BLaER1 treated with 17β-estradiol and CSF1 and Interleukin-3, amounts not matched to agents 10 nM and 100 nM (cell line): ENCODE measurements at regions not wholly inside any gene's neighbourhood (a gene's known extent, or its start where the extent isn't known, plus 50 kb on each side); places are given as distances from the start of the nearest gene placed in this dataset.

Experiments
- H3K27ac ChIP-seq, 11 experiments: shearing (Covaris generic); formaldehyde crosslinking; 2 replicates each; pipeline ENCODE4 v1.8.1; 2022
- H3K27me3 ChIP-seq, 11 experiments: shearing (Covaris generic); formaldehyde crosslinking; 2 replicates each; pipeline ENCODE4 v1.8.1; 2022
- H3K36me3 ChIP-seq, 11 experiments: shearing (Covaris generic); formaldehyde crosslinking; 2 replicates each; pipeline ENCODE4 v1.8.1; 2022
- H3K4me1 ChIP-seq, 10 experiments: shearing (Covaris generic); formaldehyde crosslinking; 2 replicates each; pipeline ENCODE4 v1.8.1; 2022
- H3K4me2 ChIP-seq, 11 experiments: shearing (Covaris generic); formaldehyde crosslinking; 2 replicates each; pipeline ENCODE4 v1.8.1; 2022
- H3K4me3 ChIP-seq, 10 experiments: shearing (Covaris generic); formaldehyde crosslinking; 2 replicates each; pipeline ENCODE4 v1.8.1; 2022
- H3K9ac ChIP-seq, 11 experiments: shearing (Covaris generic); formaldehyde crosslinking; 2 replicates each; pipeline ENCODE4 v1.8.1; 2022
- H3K9me3 ChIP-seq, 11 experiments: shearing (Covaris generic); formaldehyde crosslinking; replicated peaks in 1 of 11; 2 replicates each; pipeline ENCODE4 v1.8.1; 2022
- H4K20me1 ChIP-seq, 11 experiments: shearing (Covaris generic); formaldehyde crosslinking; 2 replicates each; pipeline ENCODE4 v1.8.1; 2022
- Cebpa-rat ChIP-seq, 11 experiments: shearing (Covaris generic); IDR thresholded peaks; 2 replicates each; pipeline ENCODE4 v1.8.1; 2022

DNA sequence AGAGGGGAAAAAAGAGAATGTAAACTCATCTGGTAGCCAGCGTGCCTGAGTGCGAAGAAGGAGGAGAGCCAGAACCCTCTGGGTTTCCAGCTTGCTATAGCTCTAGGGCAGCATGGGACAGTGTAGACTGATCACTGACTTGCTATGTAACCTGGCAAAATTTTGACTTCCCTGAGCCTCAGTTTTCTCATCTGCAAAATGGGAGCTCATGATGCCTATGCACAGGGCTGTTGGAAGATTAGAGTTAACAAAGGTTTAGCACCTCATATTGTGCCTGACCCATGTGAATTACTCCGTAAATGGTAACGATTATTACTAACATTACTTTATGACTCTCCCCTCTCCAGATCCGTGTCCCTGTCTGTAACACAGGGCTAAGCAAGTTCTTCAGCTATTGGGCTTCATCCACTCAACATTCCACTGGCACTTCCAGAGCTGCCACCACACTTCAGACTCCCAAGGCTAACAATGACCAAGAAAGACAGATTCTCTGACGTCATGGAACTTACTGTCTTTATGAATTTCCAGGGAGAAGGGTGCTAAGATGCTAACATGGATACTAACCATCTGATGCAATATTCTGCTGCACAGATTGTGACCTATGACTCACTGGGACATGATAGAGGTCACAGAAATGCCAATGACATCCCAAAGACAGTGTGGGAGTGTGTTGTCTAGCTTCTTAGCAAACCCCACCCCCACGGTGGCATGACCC is 195.2 kb downstream of the TRIM29 start:
- Histone ChIP-seq H3K4me2 (no peak overlapping the region), H4K20me1 (no peaks in the 10 kb centered on the region), H3K9ac (no peak overlapping the region), H3K36me3 (no peaks in the 10 kb centered on the region), H3K4me3 (no peak overlapping the region), H3K9me3 (no peaks in the 10 kb centered on the region), H3K4me1 (peaks cover 0 to 5% (median 0%) of the 10 kb centered on the region in 10 experiments; a peak in 4 of 20 replicates), H3K27me3 (no peaks in the 10 kb centered on the region), H3K27ac (no peak overlapping the region)
- no peak for TF ChIP-seq Cebpa-rat (IDR thresholded peaks at IDR 0.05)

DNA sequence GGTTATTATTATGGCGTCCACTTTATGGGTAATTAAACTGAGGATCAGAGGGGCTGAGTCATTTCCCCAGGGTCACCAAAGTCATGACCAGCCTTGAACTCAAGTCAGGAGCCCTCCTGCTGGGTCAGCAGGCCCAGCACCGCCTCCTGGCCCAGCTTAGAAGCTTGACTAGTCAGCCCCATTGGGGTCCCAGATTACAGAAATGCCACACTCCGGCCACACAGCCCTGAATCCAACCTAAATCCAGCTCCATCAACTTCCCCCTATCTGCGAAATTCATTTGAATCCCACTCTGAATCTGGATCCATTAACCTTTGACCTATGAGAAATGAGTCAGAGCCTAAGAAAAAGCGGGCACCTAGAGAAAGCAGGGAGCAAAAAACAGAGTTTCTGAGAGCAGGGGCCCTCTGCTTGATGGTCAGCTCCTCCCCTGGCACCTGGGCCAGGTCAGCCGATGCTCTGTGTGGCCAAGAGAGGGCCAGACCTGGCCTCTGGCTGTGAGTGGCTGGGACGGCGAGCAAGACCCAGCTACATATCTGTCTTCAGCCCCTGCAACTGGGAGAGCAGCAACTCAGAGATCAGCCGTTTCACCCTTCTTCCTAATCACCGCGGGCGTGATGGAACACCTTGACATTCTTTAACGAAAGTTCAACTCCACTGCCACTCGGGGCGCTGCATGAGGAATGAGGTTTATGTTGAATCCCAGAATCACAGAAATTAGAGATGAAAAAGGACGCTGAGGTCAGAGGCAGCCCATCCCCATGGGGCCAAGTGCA is 196.1 kb downstream of the TRIM29 start:
- Histone ChIP-seq H3K4me3 (no peak overlapping the region), H4K20me1 (no peaks in the 10 kb centered on the region), H3K27ac (no peak overlapping the region), H3K9me3 (no peaks in the 10 kb centered on the region), H3K36me3 (no peaks in the 10 kb centered on the region), H3K4me2 (no peak overlapping the region), H3K9ac (no peak overlapping the region), H3K4me1 (peaks cover 0 to 11% (median under 1%) of the 10 kb centered on the region in 10 experiments; a peak in 8 of 20 replicates), H3K27me3 (no peaks in the 10 kb centered on the region)
- TF ChIP-seq Cebpa-rat (IDR thresholded peaks at IDR 0.05), result no peak

DNA sequence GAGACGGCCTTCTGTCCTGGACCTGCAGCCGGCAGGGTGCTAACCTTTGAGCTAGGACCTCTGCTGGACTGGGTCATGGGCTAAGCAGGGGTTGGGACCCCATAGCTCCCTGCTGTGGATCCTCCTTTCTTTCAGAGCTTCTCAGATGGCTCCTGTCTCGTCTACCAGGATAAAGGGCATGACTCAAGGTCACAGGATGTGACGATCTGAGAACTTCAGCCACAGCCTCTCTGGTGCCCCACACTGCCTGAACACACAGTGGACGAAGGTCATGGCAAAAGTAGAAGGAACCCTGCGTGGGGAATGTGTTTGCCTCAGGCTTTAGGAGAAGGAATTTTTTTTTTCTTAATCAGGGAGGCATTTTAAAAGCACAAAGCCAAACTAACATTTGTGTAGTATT is 196.7 kb downstream of the TRIM29 start:
- Histone ChIP-seq H3K4me2 (no peak overlapping the region), H3K27ac (no peak overlapping the region)

DNA sequence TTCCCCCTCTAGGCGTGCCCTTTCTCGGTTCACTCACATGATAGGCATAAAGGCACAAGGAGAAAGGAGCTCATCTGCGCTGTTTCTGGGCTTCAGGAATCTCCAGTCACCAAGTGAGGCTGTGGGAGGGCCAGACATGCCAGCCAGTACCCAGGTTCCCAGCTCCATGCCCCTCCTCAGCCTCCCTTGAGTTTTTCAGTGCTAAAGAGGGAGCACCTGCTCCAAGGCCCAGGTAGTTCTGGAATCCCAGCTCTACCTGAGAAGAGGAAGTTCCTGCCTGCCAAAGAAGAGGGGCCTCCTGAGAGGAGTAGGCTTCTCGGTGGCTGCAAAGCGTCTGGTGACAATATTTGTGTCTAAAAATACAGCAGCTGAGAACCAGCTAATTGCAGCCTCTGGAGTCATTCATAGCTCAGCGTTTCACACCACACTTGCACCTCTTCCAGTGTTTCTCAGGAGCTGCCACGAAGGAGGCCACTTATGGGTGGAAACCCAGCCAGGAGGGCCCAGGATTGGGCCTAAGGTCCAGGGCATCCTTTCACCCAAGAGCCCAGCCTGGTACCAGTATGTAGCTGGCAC is 197.4 kb downstream of the TRIM29 start:
- TF ChIP-seq Cebpa-rat (IDR thresholded peaks at IDR 0.05), result no peak
- Histone ChIP-seq H3K36me3 (no peaks in the 10 kb centered on the region), H3K4me2 (no peak overlapping the region), H4K20me1 (no peaks in the 10 kb centered on the region), H3K9ac (no peak overlapping the region), H3K9me3 (no peaks in the 10 kb centered on the region), H3K4me3 (no peak overlapping the region), H3K27ac (no peak overlapping the region), H3K27me3 (no peaks in the 10 kb centered on the region), H3K4me1 (peaks cover 0 to 16% (median 13%) of the 10 kb centered on the region in 10 experiments; a peak in 17 of 20 replicates)

More for the DNA sequence above, 196.7 kb downstream of the TRIM29 start:
- no peaks in the 10 kb centered on the region for H4K20me1 ChIP-seq
- H3K4me3 ChIP-seq, result no peak overlapping the region
- H3K9ac ChIP-seq, result no peak overlapping the region
- H3K9me3 ChIP-seq, result no peaks in the 10 kb centered on the region
- TF ChIP-seq Cebpa-rat (IDR thresholded peaks at IDR 0.05), result no peak
- peaks cover 0 to 15% (median 7%) of the 10 kb centered on the region in 10 experiments; a peak in 17 of 20 replicates for H3K4me1 ChIP-seq
- H3K27me3 ChIP-seq, result no peaks in the 10 kb centered on the region
- H3K36me3 ChIP-seq, result no peaks in the 10 kb centered on the region

DNA sequence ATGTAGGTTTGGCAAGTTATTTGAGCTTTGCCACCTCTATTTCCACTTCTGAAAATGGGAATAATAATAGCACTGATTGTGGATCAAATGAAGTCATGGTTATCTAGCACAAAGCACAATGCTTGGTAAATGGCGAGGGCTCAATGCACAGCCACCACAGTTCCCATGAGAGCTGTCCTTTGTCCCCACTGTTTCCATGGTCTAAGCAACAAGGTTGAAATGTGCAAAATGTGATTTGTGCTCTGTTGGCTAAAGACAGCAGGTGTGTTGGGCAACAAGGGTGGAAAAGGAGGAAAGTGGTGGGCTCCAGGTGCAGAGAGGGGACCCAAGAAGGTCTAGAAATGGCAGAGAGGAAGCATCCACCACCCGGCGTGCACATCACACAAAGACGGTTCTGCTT is 200.5 kb downstream of the TRIM29 start:
- Histone ChIP-seq H3K27ac (no peak overlapping the region), H3K4me1 (peaks cover 0 to 17% (median 14%) of the 10 kb centered on the region in 10 experiments; a peak in 17 of 20 replicates), H4K20me1 (no peaks in the 10 kb centered on the region), H3K4me2 (peak overlapping the region in 1 of 11 experiments; percentile 2; a peak in 1 of 22 replicates), H3K9ac (no peak overlapping the region), H3K4me3 (no peak overlapping the region), H3K27me3 (no peaks in the 10 kb centered on the region), H3K36me3 (no peaks in the 10 kb centered on the region), H3K9me3 (no peaks in the 10 kb centered on the region)
- no peak for TF ChIP-seq Cebpa-rat (IDR thresholded peaks at IDR 0.05)

DNA sequence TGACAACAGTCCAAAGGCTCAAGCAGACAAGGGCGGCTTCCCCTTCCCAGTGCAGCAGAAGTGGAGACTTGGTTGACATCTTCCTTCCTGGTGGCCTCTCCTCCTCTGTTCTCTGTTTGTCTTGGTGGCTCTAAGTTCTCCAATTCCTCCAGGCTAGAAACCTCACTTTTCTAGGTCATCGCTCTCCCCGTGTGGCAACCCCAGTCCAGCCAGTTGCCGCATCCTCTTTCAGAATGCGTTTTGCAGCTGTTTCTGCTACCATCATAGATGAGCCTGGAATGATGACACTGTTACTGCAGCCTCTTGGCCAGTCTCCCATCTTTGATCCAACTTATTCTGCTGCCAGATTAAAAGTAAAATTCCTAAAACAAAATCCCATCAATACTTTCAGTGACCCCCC is 201.5 kb downstream of the TRIM29 start:
- H3K4me1 ChIP-seq, result peaks cover 0 to 17% (median 14%) of the 10 kb centered on the region in 10 experiments; a peak in 17 of 20 replicates
- peak overlapping the region in 10 of 11 experiments; percentile 16 to 78 (median 60); a peak in 17 of 22 replicates for H3K4me2 ChIP-seq
- no peak overlapping the region for H3K4me3 ChIP-seq
- H3K9ac ChIP-seq, result no peak overlapping the region
- H3K9me3 ChIP-seq, result no peaks in the 10 kb centered on the region
- peak overlapping the region in 4 of 11 experiments; percentile 5 to 58 (median 18); a peak in 5 of 22 replicates for H3K27ac ChIP-seq
- no peaks in the 10 kb centered on the region for H3K36me3 ChIP-seq
- no peak for TF ChIP-seq Cebpa-rat (IDR thresholded peaks at IDR 0.05)
- H4K20me1 ChIP-seq, result no peaks in the 10 kb centered on the region
- H3K27me3 ChIP-seq, result no peaks in the 10 kb centered on the region

DNA sequence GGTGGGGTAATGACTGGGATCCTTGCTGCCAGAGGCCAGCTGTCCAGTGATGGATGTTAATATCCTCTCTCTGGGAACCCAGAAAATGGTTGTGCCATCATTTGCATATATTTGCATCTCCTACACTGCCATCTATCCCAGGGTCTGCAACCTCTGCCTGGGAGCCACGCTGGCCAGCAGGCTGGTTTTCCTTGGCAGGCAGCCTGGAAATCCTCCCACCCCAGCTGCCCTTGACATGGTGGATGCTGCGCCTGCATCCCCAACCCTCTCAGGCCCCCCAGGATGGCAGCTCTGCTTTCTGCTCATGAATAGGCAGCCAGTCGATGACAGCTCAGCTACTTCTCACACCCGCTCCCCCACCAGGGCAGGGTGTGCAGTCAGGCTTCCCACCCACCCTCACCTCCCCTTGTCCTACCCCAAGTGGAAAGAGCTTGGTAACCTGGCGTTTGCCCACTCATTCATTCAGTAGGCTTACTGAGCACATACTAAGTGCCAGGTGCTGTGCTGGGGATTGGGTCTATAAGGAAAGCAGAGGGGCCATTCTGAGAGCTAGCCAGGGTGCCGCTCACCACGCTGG is 202.5 kb downstream of the TRIM29 start:
- H3K4me1 ChIP-seq, result peaks cover 0 to 17% (median 14%) of the 10 kb centered on the region in 10 experiments; a peak in 17 of 20 replicates
- H3K27me3 ChIP-seq, result no peaks in the 10 kb centered on the region
- no peak overlapping the region for H3K9ac ChIP-seq
- no peaks in the 10 kb centered on the region for H4K20me1 ChIP-seq
- H3K9me3 ChIP-seq, result no peaks in the 10 kb centered on the region
- peak overlapping the region in 8 of 11 experiments; percentile 22 to 78 (median 68); a peak in 11 of 22 replicates for H3K4me2 ChIP-seq
- no peak overlapping the region for H3K4me3 ChIP-seq
- H3K36me3 ChIP-seq, result no peaks in the 10 kb centered on the region
- no peak for TF ChIP-seq Cebpa-rat (IDR thresholded peaks at IDR 0.05)
- peak overlapping the region in 2 of 11 experiments; percentile 24 to 58; a peak in 2 of 22 replicates for H3K27ac ChIP-seq

DNA sequence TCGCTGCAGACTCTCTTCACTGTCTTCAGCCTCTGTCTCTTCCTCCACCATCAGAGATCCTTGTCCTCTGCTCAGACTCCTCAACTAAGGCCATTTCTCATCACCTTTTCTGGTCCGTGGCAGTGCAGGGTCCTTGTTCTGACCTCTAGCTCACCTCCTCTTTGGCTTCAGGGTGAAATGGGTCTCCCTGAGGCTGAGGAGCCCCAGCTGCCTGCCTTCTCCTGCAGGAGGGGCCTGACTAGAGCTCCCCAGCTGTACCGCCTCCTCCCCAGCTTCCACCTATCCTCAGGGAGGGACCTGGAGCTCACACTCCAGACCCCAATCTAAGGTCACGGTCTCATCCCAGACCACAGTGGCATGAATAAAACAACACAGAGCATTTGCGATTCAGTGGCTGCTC is 203.0 kb downstream of the TRIM29 start:
- no peaks in the 10 kb centered on the region for H3K36me3 ChIP-seq
- H3K27ac ChIP-seq, result no peak overlapping the region
- peaks cover 0 to 17% (median 14%) of the 10 kb centered on the region in 10 experiments; a peak in 17 of 20 replicates for H3K4me1 ChIP-seq
- H4K20me1 ChIP-seq, result no peaks in the 10 kb centered on the region
- H3K4me3 ChIP-seq, result no peak overlapping the region
- no peaks in the 10 kb centered on the region for H3K9me3 ChIP-seq
- H3K9ac ChIP-seq, result no peak overlapping the region
- H3K27me3 ChIP-seq, result no peaks in the 10 kb centered on the region
- H3K4me2 ChIP-seq, result no peak overlapping the region
- TF ChIP-seq Cebpa-rat (IDR thresholded peaks at IDR 0.05), result no peak

DNA sequence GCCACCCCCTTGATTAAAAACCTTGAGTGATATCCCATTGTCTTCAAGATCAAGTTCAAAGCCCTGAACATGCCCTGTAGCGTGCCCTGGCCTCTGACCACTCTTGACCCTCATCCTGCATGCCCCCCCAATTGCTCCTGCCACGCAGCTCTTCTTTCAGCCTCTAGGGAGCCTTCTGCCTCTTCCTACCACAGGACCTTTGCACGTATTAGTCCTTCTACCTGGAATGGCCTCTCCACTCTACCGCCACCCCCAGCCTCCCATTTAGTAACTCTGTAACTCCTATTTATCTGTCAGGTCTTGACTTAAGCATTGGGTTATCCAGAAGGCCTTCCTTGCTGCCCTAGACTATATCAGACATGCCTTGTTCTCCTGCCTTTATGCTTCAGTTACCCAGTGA is 203.6 kb downstream of the TRIM29 start:
- H3K9ac ChIP-seq, result no peak overlapping the region
- no peaks in the 10 kb centered on the region for H3K27me3 ChIP-seq
- H3K9me3 ChIP-seq, result no peaks in the 10 kb centered on the region
- H3K27ac ChIP-seq, result no peak overlapping the region
- no peak overlapping the region for H3K4me2 ChIP-seq
- H3K4me3 ChIP-seq, result no peak overlapping the region
- H3K36me3 ChIP-seq, result no peaks in the 10 kb centered on the region
- no peak for TF ChIP-seq Cebpa-rat (IDR thresholded peaks at IDR 0.05)
- no peaks in the 10 kb centered on the region for H4K20me1 ChIP-seq
- H3K4me1 ChIP-seq, result peaks cover 0 to 17% (median 14%) of the 10 kb centered on the region in 10 experiments; a peak in 17 of 20 replicates
